H1 (cell line): ENCODE measurements at regions not wholly inside any gene's neighbourhood (a gene's known extent, or its start where the extent isn't known, plus 50 kb on each side); places are given as distances from the start of the nearest gene placed in this dataset.

Source experiments
- CTCF ChIA-PET: fragments of 300-600 bp; sonication (Branson Sonifier 250); formaldehyde crosslinking; loops from one replicate; lab custom pipeline; 2021; ENCODE audit not compliant: partially characterized antibody; lab: Charles Lee
- POLR2A ChIA-PET: fragments of 300-600 bp; sonication (Branson Sonifier 250); formaldehyde crosslinking; loops from one replicate; lab custom pipeline; 2021; ENCODE audit warnings: inconsistent platforms; ENCODE audit not compliant: partially characterized antibody; lab: Charles Lee
- DNase-seq, 2 experiments: peaks; one replicate each; pipeline versions ENCODE4 v3.0.0 to v3.0.0-alpha.2; 2010 to 2022; ENCODE audit warnings: low spot score in 2 of 2, low read depth in 1 of 2, mixed read lengths in 1 of 2
- FAIRE-seq: peaks from 2 replicates; lab custom pipeline; 2011; peaks lifted over from hg19 to GRCh38; lab: Jason Lieb, UNC
- H2AFZ ChIP-seq: 2 replicates; pipeline ENCODE4 v1.8.1; 2012; ENCODE audit warnings: low read length, inconsistent platforms
- H2AK5ac ChIP-seq: 2 replicates; pipeline ENCODE4 v1.6.1; 2013; ENCODE audit warnings: low read depth, low read length
- H2BK120ac ChIP-seq: replicated peaks from 2 replicates; pipeline ENCODE3; 2013; ENCODE audit warnings: low read depth, low read length, inconsistent platforms
- H2BK12ac ChIP-seq: 2 replicates; pipeline ENCODE4 v1.6.1; 2013; ENCODE audit warnings: low read depth, low read length
- H2BK15ac ChIP-seq: 2 replicates; pipeline ENCODE4 v1.6.1; 2013; ENCODE audit warnings: low read length
- H2BK20ac ChIP-seq: 2 replicates; pipeline ENCODE4 v1.6.1; 2013; ENCODE audit warnings: low read length
- H2BK5ac ChIP-seq: 2 replicates; pipeline ENCODE4 v1.6.1; 2013; ENCODE audit warnings: low read depth, low read length
- H3K14ac ChIP-seq: 2 replicates; pipeline ENCODE4 v1.6.1; 2013; ENCODE audit warnings: inconsistent platforms; ENCODE audit not compliant: insufficient read length
- H3K18ac ChIP-seq: 2 replicates; pipeline ENCODE4 v1.6.1; 2013; ENCODE audit warnings: low read length; ENCODE audit errors: extremely low read depth
- H3K23ac ChIP-seq: 2 replicates; pipeline ENCODE4 v1.6.1; 2013; ENCODE audit warnings: inconsistent platforms; ENCODE audit not compliant: insufficient read length
- H3K23me2 ChIP-seq: 2 replicates; pipeline ENCODE4 v1.6.1; 2013; ENCODE audit warnings: low read depth, low read length
- H3K27ac ChIP-seq: 2 replicates; pipeline ENCODE4 v1.6.1; 2011; ENCODE audit warnings: low read depth, low read length, inconsistent platforms
- H3K27me3 ChIP-seq, 4 experiments: replicated peaks in 1 of 4; 1 replicate in 1 of 4; 2 replicates in 3 of 4; pipeline versions ENCODE4 v1.6.1 to v1.8.1; 2011 to 2013; ENCODE audit warnings: low read length in 3 of 4, mild to moderate bottlenecking in 3 of 4, inconsistent platforms in 2 of 4, mixed read lengths in 2 of 4, moderate library complexity in 1 of 4; ENCODE audit not compliant: control insufficient read depth in 3 of 4, insufficient read depth in 3 of 4; ENCODE audit errors: extremely low read depth in 1 of 4
- H3K36me3 ChIP-seq, 4 experiments: 2 replicates each; pipeline versions ENCODE4 v1.6.1 to v1.8.1; 2011 to 2013; ENCODE audit warnings: mild to moderate bottlenecking in 4 of 4, low read length in 3 of 4, moderate library complexity in 2 of 4, control low read depth in 1 of 4, inconsistent platforms in 1 of 4; ENCODE audit not compliant: insufficient read depth in 4 of 4, control insufficient read depth in 2 of 4
- H3K4ac ChIP-seq: replicated peaks from 2 replicates; pipeline ENCODE3; 2013; ENCODE audit warnings: low read length, low read depth, mixed read lengths, inconsistent platforms; ENCODE audit not compliant: insufficient read length
- H3K4me1 ChIP-seq, 4 experiments: replicated peaks in 1 of 4; 1 replicate in 1 of 4; 2 replicates in 3 of 4; pipeline versions ENCODE4 v1.6.1 to v1.8.1; 2011 to 2013; ENCODE audit warnings: low read length in 3 of 4, inconsistent platforms in 2 of 4, mixed read lengths in 1 of 4; ENCODE audit not compliant: insufficient read depth in 4 of 4, control insufficient read depth in 3 of 4
- H3K4me2 ChIP-seq, 2 experiments: 2 replicates each; pipeline versions ENCODE4 v1.6.1 to v1.8.1; 2011 to 2013; ENCODE audit warnings: low read depth in 2 of 2, low read length in 2 of 2, control low read depth in 1 of 2, inconsistent platforms in 1 of 2, mild to moderate bottlenecking in 1 of 2; ENCODE audit not compliant: insufficient read depth in 1 of 2
- H3K4me3 ChIP-seq, 4 experiments: fragments of 200-600, 300-600 bp in 1 of 4; sonication (generic), shearing (Covaris generic), sonication (Bioruptor Twin) in 1 of 4; 2 replicates each; pipeline versions ENCODE4 v1.5.1 to v1.8.1; 2011 to 2016; ENCODE audit warnings: low read length in 4 of 4, low read depth in 3 of 4, control low read depth in 2 of 4, inconsistent platforms in 2 of 4, mild to moderate bottlenecking in 2 of 4, mixed read lengths in 1 of 4, moderate library complexity in 1 of 4; ENCODE audit not compliant: insufficient read depth in 2 of 4; ENCODE audit errors: extremely low read depth in 1 of 4
- H3K56ac ChIP-seq: replicated peaks from 2 replicates; pipeline ENCODE3; 2013; ENCODE audit warnings: low read depth, mild to moderate bottlenecking, mixed read lengths, low read length, inconsistent platforms; ENCODE audit not compliant: insufficient read length
- H3K79me1 ChIP-seq: 2 replicates; pipeline ENCODE4 v1.6.1; 2013; ENCODE audit warnings: low read depth, low read length, control low read depth
- H3K79me2 ChIP-seq, 2 experiments: 2 replicates each; pipeline versions ENCODE4 v1.6.1 to v1.8.1; 2012 to 2013; ENCODE audit warnings: low read length in 2 of 2, mild to moderate bottlenecking in 2 of 2, inconsistent platforms in 1 of 2; ENCODE audit not compliant: insufficient read depth in 2 of 2, control insufficient read depth in 1 of 2
- H3K9ac ChIP-seq, 4 experiments: replicated peaks in 1 of 4; 1 replicate in 1 of 4; 2 replicates in 3 of 4; pipeline versions ENCODE4 v1.6.1 to v1.8.1; 2011 to 2013; ENCODE audit warnings: low read depth in 3 of 4, low read length in 3 of 4, control low read depth in 2 of 4, mild to moderate bottlenecking in 2 of 4, moderate library complexity in 2 of 4, inconsistent platforms in 1 of 4; ENCODE audit errors: extremely low read depth in 1 of 4
- H3K9me3 ChIP-seq, 2 experiments: 2 replicates each; pipeline versions ENCODE4 v1.6.1 to v1.8.1; 2012 to 2013; ENCODE audit warnings: mild to moderate bottlenecking in 2 of 2, moderate library complexity in 2 of 2, control low read depth in 1 of 2, inconsistent platforms in 1 of 2, low read depth in 1 of 2, low read length in 1 of 2, mixed read lengths in 1 of 2; ENCODE audit not compliant: insufficient read depth in 2 of 2
- H4K20me1 ChIP-seq, 2 experiments: replicated peaks in 1 of 2; 2 replicates each; pipeline versions ENCODE3 to v1.8.1; 2011 to 2013; ENCODE audit warnings: inconsistent platforms in 2 of 2, low read length in 2 of 2, mild to moderate bottlenecking in 1 of 2; ENCODE audit not compliant: insufficient read depth in 2 of 2, control insufficient read depth in 1 of 2
- H4K5ac ChIP-seq: 2 replicates; pipeline ENCODE4 v1.6.1; 2013; ENCODE audit warnings: low read length, low read depth, mixed read lengths, inconsistent platforms; ENCODE audit not compliant: insufficient read length
- H4K8ac ChIP-seq: 2 replicates; pipeline ENCODE4 v1.8.0; 2013; ENCODE audit warnings: mild to moderate bottlenecking, moderate library complexity, low read length, inconsistent platforms; ENCODE audit not compliant: insufficient read depth; ENCODE audit errors: extremely low read depth
- H4K91ac ChIP-seq: replicated peaks from 2 replicates; pipeline ENCODE3; 2013; ENCODE audit warnings: low read length, mixed read lengths, inconsistent platforms; ENCODE audit not compliant: insufficient read length
- ATF3 ChIP-seq: IDR thresholded peaks from 2 replicates; pipeline ENCODE4 v1.6.1; 2011; ENCODE audit warnings: low read depth, mild to moderate bottlenecking, low read length; ENCODE audit not compliant: insufficient read depth
- BRCA1 ChIP-seq: IDR thresholded peaks from 2 replicates; pipeline ENCODE4 v1.6.1; 2012; ENCODE audit warnings: low read depth, low read length, improper control_type of control experiment
- CEBPB ChIP-seq: IDR thresholded peaks from 2 replicates; pipeline ENCODE4 v1.6.1; 2012; ENCODE audit warnings: low read depth, low read length
- CTBP2 ChIP-seq: IDR thresholded peaks from 2 replicates; pipeline ENCODE4 v1.7.0; 2011; ENCODE audit warnings: borderline replicate concordance, mild to moderate bottlenecking, moderate library complexity, mixed read lengths, low read length; ENCODE audit not compliant: insufficient read depth, insufficient read length
- JUN ChIP-seq: IDR thresholded peaks from 2 replicates; pipeline ENCODE4 v1.6.1; 2011; ENCODE audit warnings: low read depth, mild to moderate bottlenecking, improper control_type of control experiment, low read length
- JUND ChIP-seq: IDR thresholded peaks from 2 replicates; pipeline ENCODE4 v1.6.1; 2011; ENCODE audit warnings: mild to moderate bottlenecking, improper control_type of control experiment, low read length
- NRF1 ChIP-seq: IDR thresholded peaks from 2 replicates; pipeline ENCODE4 v1.6.1; 2011; ENCODE audit warnings: mild to moderate bottlenecking, low read depth, low read length, improper control_type of control experiment
- SP4 ChIP-seq: IDR thresholded peaks from 2 replicates; pipeline ENCODE4 v1.6.1; 2012; ENCODE audit warnings: low read length, inconsistent platforms
- WGBS, 2 experiments: shearing (Covaris generic) in 1 of 2; methylation state at CpG; one replicate each; pipeline versions ENCODE4 v1.1.6 to v1.1.7; 2013 to 2015; ENCODE audit warnings: low lambda C conversion rate in 2 of 2, mixed read lengths in 2 of 2, inconsistent platforms in 1 of 2, low coverage in 1 of 2, missing lambda C conversion rate in 1 of 2; ENCODE audit not compliant: insufficient replicate concordance in 2 of 2, insufficient coverage in 1 of 2, insufficient read length in 1 of 2; ENCODE audit errors: extremely low coverage in 1 of 2, missing lambda C conversion rate in 1 of 2; 5-methylcytosine and 5-hydroxymethylcytosine counted together

GRCh38 chr17:69654981-69655855 is 240.7 kb downstream of the MAP2K6 start:
- FAIRE-seq: no peak
- no peaks in the 10 kb centered on the region for H3K4me1 ChIP-seq
- no peak overlapping the region for H3K18ac ChIP-seq
- no peak overlapping the region for H2BK5ac ChIP-seq
- H4K91ac ChIP-seq: no peak overlapping the region
- H3K14ac ChIP-seq: no peak overlapping the region
- H3K23ac ChIP-seq: no peak overlapping the region
- H3K79me2 ChIP-seq: no peaks in the 10 kb centered on the region
- no peak overlapping the region for H2BK120ac ChIP-seq
- H3K23me2 ChIP-seq: no peaks in the 10 kb centered on the region
- DNase-seq: no peak
- H2AK5ac ChIP-seq: no peak overlapping the region
- no peaks in the 10 kb centered on the region for H3K79me1 ChIP-seq
- no peak overlapping the region for H3K9ac ChIP-seq
- TF ChIP-seq JUN (no peak), ATF3 (no peak), NRF1 (no peak), BRCA1 (no peak), CTBP2 (no peak), CEBPB (no peak), JUND (no peak), SP4 (no peak)
- no peak overlapping the region for H3K4me2 ChIP-seq
- H2BK12ac ChIP-seq: no peak overlapping the region
- H2BK20ac ChIP-seq: no peak overlapping the region
- no peak overlapping the region for H3K4me3 ChIP-seq
- no peaks in the 10 kb centered on the region for H3K36me3 ChIP-seq
- no peak overlapping the region for H3K27ac ChIP-seq
- ChIA-PET CTCF (interaction anchor here (0.6 to 1.4 kb wide), 2 partner anchors 46 to 59 kb away, joined by 3 to 4 read pairs; no protein-coding TSS in a partner anchor), POLR2A (no interaction called here)
- H3K9me3 ChIP-seq: peaks cover 0 to 4% of the 10 kb centered on the region in 2 experiments; a peak in 1 of 4 replicates
- no peak overlapping the region for H2AFZ ChIP-seq
- no peak overlapping the region for H2BK15ac ChIP-seq
- H3K27me3 ChIP-seq: no peaks in the 10 kb centered on the region
- no peaks in the 10 kb centered on the region for H4K20me1 ChIP-seq
- 94% methylated on average over 8 of the region's 8 CpGs; no CpG with 5 or more reads in 1 of the 2 experiments for whole genome bisulfite sequencing, 2 experiments
- no peak overlapping the region for H4K8ac ChIP-seq
- no peak overlapping the region for H3K4ac ChIP-seq
- no peak overlapping the region for H4K5ac ChIP-seq
- H3K56ac ChIP-seq: no peak overlapping the region
